22Rv1 (cell line): ENCODE measurements at regions not wholly inside any gene's neighbourhood (a gene's known extent, or its start where the extent isn't known, plus 50 kb on each side); places are given as distances from the start of the nearest gene placed in this dataset.

Source experiments
- ZFX ChIP-seq: fragments of 450-650 bp; IDR thresholded peaks from 2 replicates; pipeline ENCODE4 v1.6.1; 2017; ENCODE audit warnings: antibody characterized with exemption, borderline replicate concordance
- TF ChIP-seq, protein P1 (sequence below): fragments of 450-650 bp; IDR thresholded peaks from 2 replicates; pipeline ENCODE4 v1.5.1; 2017; ENCODE audit warnings: mild to moderate bottlenecking

GRCh38 chr11:33449798-33450197 lies 192.6 kb downstream of the HIPK3 start:
- TF ChIP-seq, protein P1, sequence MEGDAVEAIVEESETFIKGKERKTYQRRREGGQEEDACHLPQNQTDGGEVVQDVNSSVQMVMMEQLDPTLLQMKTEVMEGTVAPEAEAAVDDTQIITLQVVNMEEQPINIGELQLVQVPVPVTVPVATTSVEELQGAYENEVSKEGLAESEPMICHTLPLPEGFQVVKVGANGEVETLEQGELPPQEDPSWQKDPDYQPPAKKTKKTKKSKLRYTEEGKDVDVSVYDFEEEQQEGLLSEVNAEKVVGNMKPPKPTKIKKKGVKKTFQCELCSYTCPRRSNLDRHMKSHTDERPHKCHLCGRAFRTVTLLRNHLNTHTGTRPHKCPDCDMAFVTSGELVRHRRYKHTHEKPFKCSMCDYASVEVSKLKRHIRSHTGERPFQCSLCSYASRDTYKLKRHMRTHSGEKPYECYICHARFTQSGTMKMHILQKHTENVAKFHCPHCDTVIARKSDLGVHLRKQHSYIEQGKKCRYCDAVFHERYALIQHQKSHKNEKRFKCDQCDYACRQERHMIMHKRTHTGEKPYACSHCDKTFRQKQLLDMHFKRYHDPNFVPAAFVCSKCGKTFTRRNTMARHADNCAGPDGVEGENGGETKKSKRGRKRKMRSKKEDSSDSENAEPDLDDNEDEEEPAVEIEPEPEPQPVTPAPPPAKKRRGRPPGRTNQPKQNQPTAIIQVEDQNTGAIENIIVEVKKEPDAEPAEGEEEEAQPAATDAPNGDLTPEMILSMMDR: no peak
- TF ChIP-seq ZFX: no peak
